IMR-90 (cell line): ENCODE measurements at regions not wholly inside any gene's neighbourhood (a gene's known extent, or its start where the extent isn't known, plus 50 kb on each side); places are given as distances from the start of the nearest gene placed in this dataset.
A peak's percentile ranks its signal among the peaks of the same experiment; 100 is the strongest.

Experiments
- ATAC-seq: fragments of 200-7000 bp; cut with Tn5 transposase; 2 replicates; pipeline ENCODE4 v1.9.1; 2020; ENCODE audit warnings: low read depth, mild to moderate bottlenecking, moderate library complexity
- BruUV-seq: library from RNA; stranded (reverse); fragments of 400-500 nt; replicated peaks from 2 replicates; lab custom pipeline; 2021; lab: Mats Ljungman, UMichigan
- CTCF ChIA-PET: fragments of 300-600 bp; formaldehyde crosslinking; extraction: SDS; loops from one replicate; lab custom pipeline; 2021; ENCODE audit warnings: antibody characterized with exemption; lab: Yijun Ruan, JAX
- POLR2A ChIA-PET: fragments of 300-600 bp; sonication (Branson Sonifier 250); formaldehyde crosslinking; loops from one replicate; lab custom pipeline; 2022; ENCODE audit warnings: antibody characterized with exemption; ENCODE audit not compliant: unreplicated experiment; lab: Charles Lee
- DNase-seq: peaks from one replicate; pipeline ENCODE4 v3.0.0; 2013
- H2AFZ ChIP-seq: replicated peaks from 2 replicates; pipeline ENCODE3; 2013; ENCODE audit warnings: low read length, mild to moderate bottlenecking; ENCODE audit not compliant: poor library complexity
- H2AK5ac ChIP-seq: 2 replicates; pipeline ENCODE4 v1.6.1; 2013; ENCODE audit warnings: low read depth, low read length, inconsistent platforms
- H2AK9ac ChIP-seq: replicated peaks from 2 replicates; pipeline ENCODE3; 2013; ENCODE audit warnings: mild to moderate bottlenecking, low read depth, low read length, moderate library complexity; ENCODE audit not compliant: poor library complexity
- H2BK120ac ChIP-seq: 2 replicates; pipeline ENCODE4 v1.6.1; 2013; ENCODE audit warnings: low read depth, low read length, inconsistent platforms
- H2BK15ac ChIP-seq: 3 replicates; pipeline ENCODE4 v1.6.1; 2013; ENCODE audit warnings: low read depth, low read length, inconsistent platforms
- H2BK20ac ChIP-seq: 2 replicates; pipeline ENCODE4 v1.6.1; 2013; ENCODE audit warnings: low read depth, mild to moderate bottlenecking, inconsistent platforms, low read length, moderate library complexity
- H2BK5ac ChIP-seq: 2 replicates; pipeline ENCODE4 v1.6.1; 2013; ENCODE audit warnings: mild to moderate bottlenecking, low read depth, low read length, inconsistent platforms; ENCODE audit not compliant: poor library complexity, severe bottlenecking
- H3K14ac ChIP-seq: replicated peaks from 2 replicates; pipeline ENCODE4 v1.6.1; 2013; ENCODE audit warnings: low read depth, low read length, inconsistent platforms
- H3K18ac ChIP-seq: 2 replicates; pipeline ENCODE4 v1.6.1; 2013; ENCODE audit warnings: low read depth, low read length, control low read depth
- H3K23ac ChIP-seq: 2 replicates; pipeline ENCODE4 v1.6.1; 2013; ENCODE audit warnings: low read depth, low read length, inconsistent platforms
- H3K27ac ChIP-seq: 2 replicates; pipeline ENCODE4 v1.5.1; 2013; ENCODE audit warnings: mild to moderate bottlenecking, control low read depth, low read length; ENCODE audit not compliant: insufficient read depth
- H3K27me3 ChIP-seq: 2 replicates; pipeline ENCODE4 v1.6.1; 2013; ENCODE audit warnings: low read length; ENCODE audit not compliant: control insufficient read depth, insufficient read depth
- H3K36me3 ChIP-seq: 2 replicates; pipeline ENCODE4 v1.6.1; 2013; ENCODE audit warnings: low read length, mixed read lengths; ENCODE audit not compliant: control insufficient read depth, insufficient read depth
- H3K4ac ChIP-seq: 2 replicates; pipeline ENCODE4 v1.6.1; 2013; ENCODE audit warnings: low read depth, low read length, inconsistent platforms
- H3K4me1 ChIP-seq: 2 replicates; pipeline ENCODE4 v1.6.1; 2013; ENCODE audit warnings: low read length, mixed read lengths; ENCODE audit not compliant: control insufficient read depth, insufficient read depth
- H3K4me2 ChIP-seq: 2 replicates; pipeline ENCODE4 v1.6.1; 2013; ENCODE audit warnings: low read depth, mild to moderate bottlenecking, control low read depth, low read length, moderate library complexity
- H3K4me3 ChIP-seq: 2 replicates; pipeline ENCODE4 v1.5.1; 2013; ENCODE audit warnings: low read depth, mild to moderate bottlenecking, control low read depth, low read length, moderate library complexity; ENCODE audit not compliant: insufficient read depth
- H3K56ac ChIP-seq: 2 replicates; pipeline ENCODE4 v1.6.1; 2013; ENCODE audit warnings: low read length, inconsistent platforms; ENCODE audit not compliant: insufficient read depth; ENCODE audit errors: extremely low read depth
- H3K79me1 ChIP-seq, 2 experiments: 2 replicates each; pipeline ENCODE4 v1.6.1; 2013; ENCODE audit warnings: low read length in 2 of 2, inconsistent platforms in 1 of 2, low read depth in 1 of 2
- H3K9ac ChIP-seq: 2 replicates; pipeline ENCODE4 v1.6.1; 2013; ENCODE audit warnings: low read depth, low read length, control low read depth
- H3K9me1 ChIP-seq: 2 replicates; pipeline ENCODE4 v1.6.1; 2013; ENCODE audit warnings: low read length, inconsistent platforms; ENCODE audit not compliant: insufficient read depth
- H3K9me3 ChIP-seq: 2 replicates; pipeline ENCODE4 v1.6.1; 2013; ENCODE audit warnings: low read length; ENCODE audit not compliant: control insufficient read depth, insufficient read depth
- H4K20me1 ChIP-seq: 2 replicates; pipeline ENCODE4 v1.6.1; 2013; ENCODE audit warnings: low read length, inconsistent platforms; ENCODE audit not compliant: insufficient read depth
- H4K5ac ChIP-seq: 2 replicates; pipeline ENCODE4 v1.6.1; 2013; ENCODE audit warnings: mild to moderate bottlenecking, low read depth, low read length, control low read depth
- H4K8ac ChIP-seq, 2 experiments: 2 replicates each; pipeline ENCODE4 v1.6.1; 2013; ENCODE audit warnings: low read depth in 2 of 2, low read length in 2 of 2, control low read depth in 1 of 2, inconsistent platforms in 1 of 2
- H4K91ac ChIP-seq: 2 replicates; pipeline ENCODE4 v1.6.1; 2013; ENCODE audit warnings: low read depth, low read length, inconsistent platforms; ENCODE audit not compliant: insufficient read depth
- BHLHE40 ChIP-seq: fragments of 150-350 bp; IDR thresholded peaks from 2 replicates; pipeline ENCODE4 v1.6.1; 2016; ENCODE audit warnings: mild to moderate bottlenecking, low read depth, low read length
- CTCF ChIP-seq: conservative IDR thresholded peaks from 2 replicates; pipeline ENCODE4 v1.5.1; 2012; ENCODE audit warnings: mild to moderate bottlenecking, low read depth, low read length, improper control_type of control experiment
- ELK1 ChIP-seq: fragments of 150-350 bp; IDR thresholded peaks from 2 replicates; pipeline ENCODE4 v1.6.1; 2016; ENCODE audit warnings: low read depth, mild to moderate bottlenecking, low read length, moderate library complexity, borderline replicate concordance
- FOS ChIP-seq: fragments of 150-350 bp; IDR thresholded peaks from 2 replicates; pipeline ENCODE4 v1.6.1; 2016; ENCODE audit warnings: low read depth, low read length
- MAZ ChIP-seq: IDR thresholded peaks from 2 replicates; pipeline ENCODE4 v1.6.1; 2012; ENCODE audit warnings: low read depth, mild to moderate bottlenecking, low read length, improper control_type of control experiment, moderate library complexity, borderline replicate concordance
- NFE2L2 ChIP-seq: fragments of 150-350 bp; IDR thresholded peaks from 2 replicates; pipeline ENCODE4 v1.6.1; 2016; ENCODE audit warnings: low read depth, mild to moderate bottlenecking, low read length
- RAD21 ChIP-seq: IDR thresholded peaks from 2 replicates; pipeline ENCODE4 v1.6.1; 2012; ENCODE audit warnings: low read length, improper control_type of control experiment
- SMC3 ChIP-seq: fragments of 150-350 bp; IDR thresholded peaks from 2 replicates; pipeline ENCODE4 v1.6.1; 2016; ENCODE audit warnings: low read depth, mild to moderate bottlenecking, antibody characterized with exemption, low read length, moderate library complexity
- USF2 ChIP-seq: fragments of 150-350 bp; IDR thresholded peaks from 2 replicates; pipeline ENCODE4 v1.6.1; 2017; ENCODE audit warnings: mild to moderate bottlenecking, antibody characterized with exemption, low read length, low read depth
- WGBS, 2 experiments: methylation state at CpG; one replicate each; pipeline versions ENCODE4 v1.1.5 to v1.1.7; 2013; ENCODE audit warnings: missing lambda C conversion rate in 2 of 2; ENCODE audit not compliant: insufficient read length in 1 of 2; ENCODE audit errors: extremely low coverage in 2 of 2; 5-methylcytosine and 5-hydroxymethylcytosine counted together
- dilution Hi-C: fragments of 300-500 bp; cut with HindIII; formaldehyde crosslinking; loops from one replicate; pipeline ENCODE4 v1.14.3; 2018; ENCODE audit warnings: low sequenced_read_pairs; ENCODE audit not compliant: unreplicated experiment
- in situ Hi-C: fragments of 300-500 bp; cut with MboI; formaldehyde crosslinking; loops from 3 replicates; pipeline ENCODE4 v1.14.3; 2019; ENCODE audit warnings: low sequenced_read_pairs, inconsistent platforms, mixed read lengths
- intact Hi-C: fragments of 100-400 bp; cut with micrococcal nuclease; formaldehyde crosslinking; loops from 2 replicates; pipeline ENCODE4 v1.10.0; 2022

- no peak overlapping the region; the same call in 2 of the 3 replicates for H2BK15ac ChIP-seq
- peak overlapping the region; percentile 53; the same call in 1 of the 2 replicates for H3K4ac ChIP-seq
- no peaks in the 10 kb centered on the region for H3K79me1 ChIP-seq
- H3K14ac ChIP-seq = no peak overlapping the region
- no peak overlapping the region for H3K56ac ChIP-seq
- no peak overlapping the region for H3K4me2 ChIP-seq
- no peak overlapping the region for H3K4me3 ChIP-seq
- 0 out of 2 replicates have a peak overlapping the region, but pooled peaks have one; percentile 79 for H2BK120ac ChIP-seq
- H3K27ac ChIP-seq = no peak overlapping the region
- DNase-seq (no peak), ATAC-seq (no peak)
- H3K9me1 ChIP-seq = peaks cover 5% of the 10 kb centered on the region; the same call in 1 of the 2 replicates
- H2AK5ac ChIP-seq = no peak overlapping the region
- peak overlapping the region; percentile 32; the same call in 1 of the 2 replicates for H2BK20ac ChIP-seq
- CTCF ChIA-PET = interaction anchor here (0.6 kb wide), 1 partner anchor 77 kb away, joined by 3 read pairs; no protein-coding TSS in a partner anchor
- in situ Hi-C loops (no loop called here), dilution Hi-C loops (no loop called here), intact Hi-C loops (no loop called here)
- H4K20me1 ChIP-seq = no peaks in the 10 kb centered on the region
- POLR2A ChIA-PET = no interaction called here
- peaks cover 4% of the 10 kb centered on the region for H3K9me3 ChIP-seq
- no peak overlapping the region for H3K18ac ChIP-seq
- no peak overlapping the region for H4K5ac ChIP-seq
- no peak overlapping the region for H2AK9ac ChIP-seq
- no peaks in the 10 kb centered on the region for H3K27me3 ChIP-seq
- BruUV-seq = no TSS peak
- peaks cover 16% of the 10 kb centered on the region for H3K4me1 ChIP-seq
- no peaks in the 10 kb centered on the region for H3K36me3 ChIP-seq
- no CpG with 5 or more reads among the region's 1 CpG for WGBS, 2 experiments
- H2AFZ ChIP-seq = no peak overlapping the region
- no peak overlapping the region for H2BK5ac ChIP-seq
- H3K23ac ChIP-seq = no peak overlapping the region
- TF ChIP-seq USF2 (no peak), BHLHE40 (no peak), ELK1 (no peak), MAZ (no peak), RAD21 (no peak), NFE2L2 (no peak), CTCF (no peak), SMC3 (no peak), FOS (no peak)
- no peak overlapping the region for H4K91ac ChIP-seq
- no peak overlapping the region for H3K9ac ChIP-seq
- peak overlapping the region in 1 of 2 experiments; percentile 65; a peak in 2 of 4 replicates for H4K8ac ChIP-seq
Measured at GRCh38 chr3:197355713-197356112, 57.3 kb upstream of the DLG1 start.
